HepG2 (cell line): ENCODE measurements at regions not wholly inside any gene's neighbourhood (a gene's known extent, or its start where the extent isn't known, plus 50 kb on each side); places are given as distances from the start of the nearest gene placed in this dataset.

Experiments
- ATAC-seq: fragments of 200-7000 bp; cut with Tn5 transposase; 3 replicates; pipeline ENCODE4 v1.9.1; 2020; ENCODE audit warnings: mild to moderate bottlenecking, moderate library complexity
- BruUV-seq: library from RNA; stranded (reverse); fragments of 400-500 nt; replicated peaks from 2 replicates; lab custom pipeline; 2021; lab: Mats Ljungman, UMichigan
- CTCF ChIA-PET: fragments of 300-600 bp; formaldehyde crosslinking; extraction: SDS; loops from one replicate; lab custom pipeline; 2021; ENCODE audit warnings: low total read pairs, inconsistent platforms, low intra/inter-chr PET ratio; lab: Yijun Ruan, JAX
- POLR2A ChIA-PET: fragments of 350-600 bp; sonication (Branson Sonifier 250); formaldehyde crosslinking; loops from one replicate; lab custom pipeline; 2020; ENCODE audit warnings: antibody characterized with exemption, inconsistent platforms; lab: Yijun Ruan, JAX
- DNase-seq: peaks from one replicate; pipeline ENCODE4 v3.0.0-alpha.2; 2015; ENCODE audit warnings: low spot score
- FAIRE-seq: peaks from 3 replicates; lab custom pipeline; 2011; peaks lifted over from hg19 to GRCh38; lab: Jason Lieb, UNC
- H2AFZ ChIP-seq: one replicate; pipeline ENCODE4 v1.6.1; 2011; ENCODE audit warnings: low read length, inconsistent platforms
- H3K27ac ChIP-seq: fragments of 300-600 bp; 3 replicates; pipeline ENCODE4 v1.8.0; 2011; ENCODE audit warnings: mixed run types, mild to moderate bottlenecking, mixed read lengths, low read length, inconsistent platforms; ENCODE audit not compliant: insufficient read depth; ENCODE audit errors: extremely low read length
- H3K27me3 ChIP-seq, 2 experiments: fragments of 200-600 bp in 1 of 2; 2 replicates in 1 of 2; 3 replicates in 1 of 2; pipeline versions ENCODE4 v1.6.0 to v1.8.0; 2011; ENCODE audit warnings: low read length in 2 of 2, mild to moderate bottlenecking in 2 of 2, moderate library complexity in 2 of 2, inconsistent platforms in 1 of 2; ENCODE audit not compliant: insufficient read depth in 2 of 2, control insufficient read depth in 1 of 2
- H3K36me3 ChIP-seq, 2 experiments: fragments of 200-600 bp in 1 of 2; replicated peaks in 1 of 2; 2 replicates in 1 of 2; 3 replicates in 1 of 2; pipeline versions ENCODE4 v1.5.1 to v1.8.0; 2011; ENCODE audit warnings: low read length in 2 of 2, inconsistent platforms in 1 of 2; ENCODE audit not compliant: insufficient read depth in 2 of 2, control insufficient read depth in 1 of 2
- H3K4me1 ChIP-seq: 2 replicates; pipeline ENCODE4 v1.5.1; 2012; ENCODE audit warnings: low read length, inconsistent platforms; ENCODE audit not compliant: insufficient read depth
- H3K4me2 ChIP-seq: 2 replicates; pipeline ENCODE4 v1.6.0; 2011; ENCODE audit warnings: low read depth, low read length, inconsistent platforms
- H3K4me3 ChIP-seq, 3 experiments: fragments of 200-600 bp in 1 of 3; sonication (generic), shearing (Covaris generic) in 1 of 3; replicated peaks in 1 of 3; 2 replicates each; pipeline ENCODE4 v1.5.1; 2011 to 2016; ENCODE audit warnings: low read length in 3 of 3, inconsistent platforms in 2 of 3, low read depth in 2 of 3, mild to moderate bottlenecking in 2 of 3, control low read depth in 1 of 3, mixed read lengths in 1 of 3; ENCODE audit not compliant: insufficient read depth in 1 of 3
- H3K79me2 ChIP-seq: one replicate; pipeline ENCODE4 v1.6.1; 2011; ENCODE audit warnings: low read length, inconsistent platforms; ENCODE audit not compliant: insufficient read depth
- H3K9ac ChIP-seq: 2 replicates; pipeline ENCODE4 v1.6.0; 2011; ENCODE audit warnings: mild to moderate bottlenecking, low read depth, low read length, inconsistent platforms; ENCODE audit not compliant: insufficient read depth
- H3K9me3 ChIP-seq: 2 replicates; pipeline ENCODE4 v1.5.1; 2012; ENCODE audit warnings: mild to moderate bottlenecking, low read length
- H4K20me1 ChIP-seq: 2 replicates; pipeline ENCODE4 v1.6.0; 2011; ENCODE audit warnings: inconsistent platforms, mild to moderate bottlenecking, low read length, moderate library complexity; ENCODE audit not compliant: insufficient read depth
- HOXA3 ChIP-seq: sonication (generic); formaldehyde crosslinking; IDR thresholded peaks from 2 replicates; pipeline ENCODE4 v1.5.0; 2020; ENCODE audit warnings: missing genetic modification reagents
- RBM22 ChIP-seq: fragments of 200-400 bp; formaldehyde crosslinking; optimal IDR thresholded peaks from 2 replicates; pipeline ENCODE3; 2017; ENCODE audit warnings: mild to moderate bottlenecking, low read length, moderate library complexity
- SAFB2 ChIP-seq: sonication (generic); formaldehyde crosslinking; IDR thresholded peaks from 2 replicates; pipeline ENCODE4 v1.5.1; 2020; ENCODE audit warnings: missing genetic modification reagents, low read depth, mild to moderate bottlenecking, borderline replicate concordance
- TCF7L2 ChIP-seq: IDR thresholded peaks from 2 replicates; pipeline ENCODE4 v1.6.1; 2011; ENCODE audit warnings: mild to moderate bottlenecking, low read depth, low read length, moderate library complexity
- THAP11 ChIP-seq: IDR thresholded peaks from 2 replicates; pipeline ENCODE4 v1.6.1; 2016; ENCODE audit warnings: missing biosample characterization, missing genetic modification reagents
- ZBTB38 ChIP-seq: sonication (generic); formaldehyde crosslinking; IDR thresholded peaks from 2 replicates; pipeline ENCODE4 v1.5.1; 2020; ENCODE audit warnings: mild to moderate bottlenecking, missing genetic modification reagents
- ZBTB46 ChIP-seq: sonication (generic); formaldehyde crosslinking; IDR thresholded peaks from 2 replicates; pipeline ENCODE4 v1.4.0; 2020; ENCODE audit warnings: mild to moderate bottlenecking, missing genetic modification reagents, borderline replicate concordance
- ZMYM2 ChIP-seq: sonication (generic); formaldehyde crosslinking; IDR thresholded peaks from 2 replicates; pipeline ENCODE4 v1.8.0; 2022; ENCODE audit warnings: mild to moderate bottlenecking, missing genetic modification reagents
- ZNF263 ChIP-seq: sonication (generic); formaldehyde crosslinking; IDR thresholded peaks from 2 replicates; pipeline ENCODE4 v1.4.0; 2020; ENCODE audit warnings: missing genetic modification reagents
- ZNF646 ChIP-seq: sonication (generic); formaldehyde crosslinking; IDR thresholded peaks from 2 replicates; pipeline ENCODE4 v1.9.0; 2021; ENCODE audit warnings: mild to moderate bottlenecking, missing genetic modification reagents
- ZNF660 ChIP-seq: sonication (generic); formaldehyde crosslinking; IDR thresholded peaks from 2 replicates; pipeline ENCODE4 v1.5.1; 2020; ENCODE audit warnings: mild to moderate bottlenecking, low read depth, missing genetic modification reagents, borderline replicate concordance
- WGBS: methylation state at CpG from one replicate; pipeline ENCODE4 v1.1.6; 2017; ENCODE audit warnings: low lambda C conversion rate; 5-methylcytosine and 5-hydroxymethylcytosine counted together
- in situ Hi-C: cut with HindIII; loops from 2 replicates; pipeline ENCODE4 v1.10.0; 2017; ENCODE audit warnings: low pct_unique_long_range_greater_than_20kb; ENCODE audit not compliant: extremely low pct_ligation_motif_present
- intact Hi-C: fragments of 100-400 bp; cut with micrococcal nuclease; formaldehyde crosslinking; loops from one replicate; pipeline ENCODE4 v1.10.0; 2022; ENCODE audit not compliant: unreplicated experiment

- ChIA-PET POLR2A (no interaction called here), CTCF (no interaction called here)
- intact Hi-C loops = no loop called here
- Histone ChIP-seq H4K20me1 (no peaks in the 10 kb centered on the region), H2AFZ (no peak overlapping the region), H3K27me3 (no peaks in the 10 kb centered on the region), H3K36me3 (no peaks in the 10 kb centered on the region), H3K79me2 (no peaks in the 10 kb centered on the region), H3K9ac (no peak overlapping the region), H3K4me3 (no peak overlapping the region), H3K4me2 (no peak overlapping the region), H3K27ac (no peak overlapping the region), H3K9me3 (peaks cover 42% of the 10 kb centered on the region; the same call in 1 of the 2 replicates), H3K4me1 (no peaks in the 10 kb centered on the region)
- no TSS peak for BruUV-seq
- ATAC-seq (no peak), FAIRE-seq (no peak), DNase-seq (no peak)
- no peak for TF ChIP-seq TCF7L2
- TF ChIP-seq ZMYM2 (CRISPR knock-in tag) = no peak
- TF ChIP-seq RBM22 = no peak
- TF ChIP-seq ZNF646 = no peak
- TF ChIP-seq THAP11 (CRISPR knock-in tag) = no peak
- TF ChIP-seq ZNF660 (CRISPR knock-in tag) = no peak
- no peak for TF ChIP-seq SAFB2 (CRISPR knock-in tag)
- no peak for TF ChIP-seq ZBTB46 (CRISPR knock-in tag)
- TF ChIP-seq HOXA3 (CRISPR knock-in tag) = no peak
- no peak for TF ChIP-seq ZBTB38 (CRISPR knock-in tag)
- no peak for TF ChIP-seq ZNF263
- WGBS = 23% methylated on average over 4 of the region's 4 CpGs
- in situ Hi-C loops = no loop called here
These were observed 250.0 kb upstream of the RBMY1B start for GRCh38 chrY:21261158-21261557.
